Stimulated activated naive CD8-positive, alpha-beta T cell treated with anti-CD3 and anti-CD28 coated beads, Interleukin-15, Interleukin-2, amounts not matched to agents 100 ng/mL and 50 ng/mL, for 24 hours (primary cell): ENCODE measurements at regions not wholly inside any gene's neighbourhood (a gene's known extent, or its start where the extent isn't known, plus 50 kb on each side); places are given as distances from the start of the nearest gene placed in this dataset.

Source experiments
- H3K27ac Mint-ChIP-seq: one replicate; pipeline ENCODE4 v1.8.0; 2021; ENCODE audit warnings: mild to moderate bottlenecking, mixed read lengths
- H3K27me3 Mint-ChIP-seq: one replicate; pipeline ENCODE4 v1.8.0; 2021; ENCODE audit warnings: mixed read lengths
- H3K36me3 Mint-ChIP-seq: one replicate; pipeline ENCODE4 v1.8.0; 2021; ENCODE audit warnings: low read depth, mixed read lengths
- H3K4me1 Mint-ChIP-seq: one replicate; pipeline ENCODE4 v1.8.0; 2021; ENCODE audit warnings: low read depth, mixed read lengths
- H3K4me3 Mint-ChIP-seq: one replicate; pipeline ENCODE4 v1.8.0; 2021; ENCODE audit warnings: mild to moderate bottlenecking, mixed read lengths
- H3K9me3 Mint-ChIP-seq: one replicate; pipeline ENCODE4 v1.8.0; 2021; ENCODE audit warnings: mixed read lengths

DNA sequence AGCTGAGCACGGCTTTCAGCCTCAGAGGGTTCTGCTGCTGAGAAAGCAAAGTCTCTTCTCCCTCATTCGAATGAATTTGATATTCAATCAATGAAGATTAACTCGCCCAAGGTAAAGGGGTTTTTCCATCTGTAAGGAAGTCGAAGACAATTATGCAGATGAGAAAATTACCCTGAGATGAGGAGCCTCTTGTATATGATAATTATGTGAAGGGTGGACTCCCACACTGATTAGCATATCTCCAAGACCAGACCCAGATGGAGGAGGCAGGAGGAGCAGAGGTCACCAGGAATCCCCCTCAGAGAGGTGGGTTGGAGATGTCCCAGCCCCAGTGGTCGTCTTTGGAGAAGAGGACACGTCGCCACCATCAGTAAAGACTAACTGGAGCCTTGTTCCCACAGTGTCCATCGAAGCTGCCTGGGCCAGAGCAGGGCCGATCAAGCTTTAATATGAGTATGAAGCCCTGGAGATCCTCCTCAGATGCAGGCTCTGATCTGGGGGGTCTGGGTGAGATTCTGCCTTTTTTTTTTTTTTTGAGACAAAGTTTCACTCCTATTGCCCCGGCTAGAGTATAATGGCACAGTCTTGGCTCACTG is 61.5 kb upstream of the LHX1 start:
- Mint-ChIP-seq H3K9me3 (no peaks in the 10 kb centered on the region), H3K36me3 (no peaks in the 10 kb centered on the region), H3K27me3 (peaks cover 22% of the 10 kb centered on the region), H3K4me1 (peaks cover 9% of the 10 kb centered on the region), H3K27ac (no peak overlapping the region), H3K4me3 (no peak overlapping the region)

DNA sequence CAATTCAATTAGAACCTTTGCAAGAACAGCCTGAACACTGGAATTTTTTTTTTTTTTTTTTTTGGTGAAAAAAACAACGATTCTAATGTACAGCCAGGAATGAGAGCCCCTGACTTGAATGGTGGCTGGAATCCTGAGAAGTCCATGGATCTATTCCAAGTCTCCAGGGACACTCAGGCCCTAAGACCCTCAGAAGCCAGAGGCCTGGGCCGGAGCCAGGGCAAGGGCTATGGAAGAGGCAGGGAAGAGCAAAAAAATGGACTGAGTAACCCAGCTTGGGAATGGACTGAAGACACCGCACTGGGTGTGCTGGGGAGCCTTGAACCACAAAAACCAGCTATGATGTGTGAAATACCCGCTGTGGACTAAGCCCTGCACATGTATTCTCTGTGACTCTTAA is 60.3 kb upstream of the LHX1 start:
- no peak overlapping the region for H3K4me3 Mint-ChIP-seq
- peaks cover 9% of the 10 kb centered on the region for H3K4me1 Mint-ChIP-seq
- no peak overlapping the region for H3K27ac Mint-ChIP-seq
- H3K36me3 Mint-ChIP-seq: no peaks in the 10 kb centered on the region
- peaks cover 33% of the 10 kb centered on the region for H3K27me3 Mint-ChIP-seq
- H3K9me3 Mint-ChIP-seq: peaks cover 6% of the 10 kb centered on the region

DNA sequence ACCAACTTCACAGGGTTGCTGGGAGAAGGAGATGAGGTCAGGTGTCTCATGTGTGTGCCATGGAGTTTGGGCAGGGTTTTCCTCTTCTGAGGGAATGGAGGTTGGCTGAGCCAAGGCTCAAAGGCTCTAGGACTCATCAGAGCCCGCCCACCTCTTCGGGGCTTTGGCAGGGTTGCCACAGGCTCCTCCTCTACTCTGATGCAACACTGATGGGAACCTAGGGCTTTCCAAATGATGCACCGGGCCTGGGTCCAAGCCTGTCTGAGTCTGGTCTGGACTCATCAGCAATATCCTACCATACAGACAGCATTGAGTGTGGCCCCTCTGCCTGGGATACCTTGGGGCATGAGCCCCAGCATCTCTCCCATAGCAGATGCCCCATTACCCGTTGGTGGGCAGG is 59.5 kb upstream of the LHX1 start:
- H3K9me3 Mint-ChIP-seq: peaks cover 12% of the 10 kb centered on the region
- H3K36me3 Mint-ChIP-seq: no peaks in the 10 kb centered on the region

DNA sequence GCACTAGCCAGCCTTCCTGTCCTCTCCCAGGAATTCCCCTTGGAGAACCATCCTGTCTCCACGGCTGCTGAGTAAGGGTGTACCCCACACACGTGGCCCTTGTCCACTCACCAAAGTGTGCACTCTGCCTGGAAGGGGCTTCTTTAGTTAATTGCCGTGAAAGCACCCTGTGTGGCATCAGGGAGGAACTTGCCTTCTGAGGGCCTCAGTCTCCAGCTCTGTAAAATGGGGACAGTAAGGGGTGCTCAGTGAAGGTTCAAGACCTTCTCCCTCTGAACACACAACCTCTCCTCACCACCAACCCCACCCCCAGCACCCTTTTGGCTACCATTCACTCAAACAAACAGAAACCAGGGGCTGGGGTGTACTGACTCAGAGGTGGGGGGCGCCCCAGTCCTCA is 59.1 kb upstream of the LHX1 start:
- no peak overlapping the region for H3K4me3 Mint-ChIP-seq
- H3K27ac Mint-ChIP-seq: no peak overlapping the region
- peaks cover 12% of the 10 kb centered on the region for H3K9me3 Mint-ChIP-seq
- H3K27me3 Mint-ChIP-seq: peaks cover 41% of the 10 kb centered on the region
- no peaks in the 10 kb centered on the region for H3K36me3 Mint-ChIP-seq
- peaks cover 9% of the 10 kb centered on the region for H3K4me1 Mint-ChIP-seq

More for the DNA sequence above, 59.5 kb upstream of the LHX1 start:
- Mint-ChIP-seq H3K27ac (no peak overlapping the region), H3K27me3 (peaks cover 41% of the 10 kb centered on the region), H3K4me3 (no peak overlapping the region), H3K4me1 (peaks cover 9% of the 10 kb centered on the region)

- peaks cover 9% of the 10 kb centered on the region for H3K4me1 Mint-ChIP-seq
Measured at GRCh38 chr17:36879027-36879426, 58.2 kb upstream of the LHX1 start.

GRCh38 chr17:36879624-36880131 is 57.6 kb upstream of the LHX1 start:
- H3K9me3 Mint-ChIP-seq: peaks cover 12% of the 10 kb centered on the region
- H3K4me1 Mint-ChIP-seq: peaks cover 12% of the 10 kb centered on the region
- peaks cover 43% of the 10 kb centered on the region for H3K27me3 Mint-ChIP-seq
- no peak overlapping the region for H3K27ac Mint-ChIP-seq
- H3K4me3 Mint-ChIP-seq: no peak overlapping the region
- no peaks in the 10 kb centered on the region for H3K36me3 Mint-ChIP-seq

More at GRCh38 chr17:36879027-36879426, 58.2 kb upstream of the LHX1 start:
- Mint-ChIP-seq H3K27ac (no peak overlapping the region), H3K27me3 (peaks cover 40% of the 10 kb centered on the region), H3K36me3 (no peaks in the 10 kb centered on the region), H3K4me3 (no peak overlapping the region), H3K9me3 (peaks cover 12% of the 10 kb centered on the region)

GRCh38 chr17:36880268-36880905 is 56.9 kb upstream of the LHX1 start:
- Mint-ChIP-seq H3K36me3 (no peaks in the 10 kb centered on the region), H3K27me3 (peaks cover 48% of the 10 kb centered on the region), H3K4me3 (no peak overlapping the region), H3K4me1 (peaks cover 7% of the 10 kb centered on the region), H3K9me3 (peaks cover 12% of the 10 kb centered on the region), H3K27ac (no peak overlapping the region)

GRCh38 chr17:36881323-36881722 is 56.0 kb upstream of the LHX1 start:
- peaks cover 12% of the 10 kb centered on the region for H3K9me3 Mint-ChIP-seq
- no peaks in the 10 kb centered on the region for H3K36me3 Mint-ChIP-seq
- H3K27me3 Mint-ChIP-seq: peaks cover 53% of the 10 kb centered on the region
- H3K27ac Mint-ChIP-seq: no peak overlapping the region
- peaks cover 3% of the 10 kb centered on the region for H3K4me1 Mint-ChIP-seq
- H3K4me3 Mint-ChIP-seq: no peak overlapping the region

- Mint-ChIP-seq H3K27ac (no peak overlapping the region), H3K4me3 (no peak overlapping the region), H3K36me3 (no peaks in the 10 kb centered on the region), H3K27me3 (peaks cover 56% of the 10 kb centered on the region), H3K9me3 (peaks cover 12% of the 10 kb centered on the region), H3K4me1 (peaks cover 3% of the 10 kb centered on the region)
Measured at GRCh38 chr17:36884495-36885152, 52.7 kb upstream of the LHX1 start.

- Mint-ChIP-seq H3K4me3 (no peak overlapping the region), H3K4me1 (peaks cover 3% of the 10 kb centered on the region), H3K36me3 (no peaks in the 10 kb centered on the region), H3K27ac (no peak overlapping the region), H3K9me3 (peaks cover 12% of the 10 kb centered on the region), H3K27me3 (peaks cover 55% of the 10 kb centered on the region)
Measured at GRCh38 chr17:36885153-36885735, 52.0 kb upstream of the LHX1 start.

- H3K36me3 Mint-ChIP-seq: no peaks in the 10 kb centered on the region
Measured at GRCh38 chr17:36885771-36886377, 51.4 kb upstream of the LHX1 start.

More at GRCh38 chr17:36885771-36886377, 51.4 kb upstream of the LHX1 start:
- Mint-ChIP-seq H3K27me3 (peaks cover 48% of the 10 kb centered on the region), H3K27ac (no peak overlapping the region), H3K9me3 (peaks cover 11% of the 10 kb centered on the region), H3K4me3 (no peak overlapping the region), H3K4me1 (peaks cover 3% of the 10 kb centered on the region)
